ENCODE measurements at regions not wholly inside any gene's neighbourhood (a gene's known extent, or its start where the extent isn't known, plus 50 kb on each side); places are given as distances from the start of the nearest gene placed in this dataset.

DNA sequence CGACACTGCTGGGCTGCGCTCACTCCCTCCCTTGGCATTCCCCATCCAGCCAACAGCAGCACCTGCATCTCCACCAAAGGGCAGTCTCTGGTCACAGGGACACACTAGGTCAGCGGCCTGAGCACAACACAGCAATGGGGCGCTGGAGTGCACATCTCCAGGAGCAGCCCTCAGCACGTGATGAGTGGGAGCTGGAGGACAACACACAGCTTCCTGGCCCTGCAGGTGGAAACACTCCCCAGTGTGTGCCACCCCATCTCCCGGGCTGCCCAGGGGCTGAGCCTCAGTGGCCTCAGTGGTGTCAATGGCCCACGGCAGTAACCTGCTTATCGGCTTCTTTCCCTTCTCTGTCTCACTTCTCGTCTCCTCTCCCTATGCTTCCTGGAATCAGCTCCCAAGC, 96.8 kb upstream of the VSTM2B start:
- DNase-seq (ENCODE audit: low spot score), result peak; percentile 90
- no peaks in the 10 kb centered on the region for H3K4me1 Mint-ChIP-seq (ENCODE audit: low read depth)
- no peaks in the 10 kb centered on the region for H3K36me3 Mint-ChIP-seq (ENCODE audit: low read depth)
- H3K27ac Mint-ChIP-seq (ENCODE audit: unreplicated experiment), result no peak overlapping the region
- H3K9me3 Mint-ChIP-seq (ENCODE audit: low read depth), result peaks cover 15% of the 10 kb centered on the region
- TF ChIP-seq, protein P1, sequence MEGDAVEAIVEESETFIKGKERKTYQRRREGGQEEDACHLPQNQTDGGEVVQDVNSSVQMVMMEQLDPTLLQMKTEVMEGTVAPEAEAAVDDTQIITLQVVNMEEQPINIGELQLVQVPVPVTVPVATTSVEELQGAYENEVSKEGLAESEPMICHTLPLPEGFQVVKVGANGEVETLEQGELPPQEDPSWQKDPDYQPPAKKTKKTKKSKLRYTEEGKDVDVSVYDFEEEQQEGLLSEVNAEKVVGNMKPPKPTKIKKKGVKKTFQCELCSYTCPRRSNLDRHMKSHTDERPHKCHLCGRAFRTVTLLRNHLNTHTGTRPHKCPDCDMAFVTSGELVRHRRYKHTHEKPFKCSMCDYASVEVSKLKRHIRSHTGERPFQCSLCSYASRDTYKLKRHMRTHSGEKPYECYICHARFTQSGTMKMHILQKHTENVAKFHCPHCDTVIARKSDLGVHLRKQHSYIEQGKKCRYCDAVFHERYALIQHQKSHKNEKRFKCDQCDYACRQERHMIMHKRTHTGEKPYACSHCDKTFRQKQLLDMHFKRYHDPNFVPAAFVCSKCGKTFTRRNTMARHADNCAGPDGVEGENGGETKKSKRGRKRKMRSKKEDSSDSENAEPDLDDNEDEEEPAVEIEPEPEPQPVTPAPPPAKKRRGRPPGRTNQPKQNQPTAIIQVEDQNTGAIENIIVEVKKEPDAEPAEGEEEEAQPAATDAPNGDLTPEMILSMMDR (IDR thresholded peaks at IDR 0.05), result no peak
- H3K27me3 Mint-ChIP-seq (ENCODE audit: low read depth), result no peaks in the 10 kb centered on the region
- no peak overlapping the region for H3K4me3 Mint-ChIP-seq (ENCODE audit: unreplicated experiment)

GRCh38 chr19:29429581-29429980, 96.2 kb upstream of the VSTM2B start:
- Mint-ChIP-seq H3K9me3 (ENCODE audit: low read depth) (peaks cover 19% of the 10 kb centered on the region), H3K4me3 (ENCODE audit: unreplicated experiment) (no peak overlapping the region), H3K36me3 (ENCODE audit: low read depth) (no peaks in the 10 kb centered on the region), H3K27ac (ENCODE audit: unreplicated experiment) (no peak overlapping the region), H3K4me1 (ENCODE audit: low read depth) (no peaks in the 10 kb centered on the region), H3K27me3 (ENCODE audit: low read depth) (no peaks in the 10 kb centered on the region)
- TF ChIP-seq, protein P1 (IDR thresholded peaks at IDR 0.05), result no peak
- peak; percentile 79 for DNase-seq (ENCODE audit: low spot score)

GRCh38 chr19:29431332-29431731, 94.5 kb upstream of the VSTM2B start:
- no peak for DNase-seq (ENCODE audit: low spot score)
- Mint-ChIP-seq H3K27ac (ENCODE audit: unreplicated experiment) (no peak overlapping the region), H3K4me3 (ENCODE audit: unreplicated experiment) (no peak overlapping the region), H3K9me3 (ENCODE audit: low read depth) (peaks cover 25% of the 10 kb centered on the region), H3K27me3 (ENCODE audit: low read depth) (no peaks in the 10 kb centered on the region), H3K4me1 (ENCODE audit: low read depth) (no peaks in the 10 kb centered on the region), H3K36me3 (ENCODE audit: low read depth) (no peaks in the 10 kb centered on the region)
- TF ChIP-seq, protein P1 (IDR thresholded peaks at IDR 0.05), result no peak

- TF ChIP-seq, protein P1 (IDR thresholded peaks at IDR 0.05), result no peak
- peaks cover 30% of the 10 kb centered on the region for H3K9me3 Mint-ChIP-seq (ENCODE audit: low read depth)
These were observed 93.1 kb upstream of the VSTM2B start for GRCh38 chr19:29432677-29433076.

DNA sequence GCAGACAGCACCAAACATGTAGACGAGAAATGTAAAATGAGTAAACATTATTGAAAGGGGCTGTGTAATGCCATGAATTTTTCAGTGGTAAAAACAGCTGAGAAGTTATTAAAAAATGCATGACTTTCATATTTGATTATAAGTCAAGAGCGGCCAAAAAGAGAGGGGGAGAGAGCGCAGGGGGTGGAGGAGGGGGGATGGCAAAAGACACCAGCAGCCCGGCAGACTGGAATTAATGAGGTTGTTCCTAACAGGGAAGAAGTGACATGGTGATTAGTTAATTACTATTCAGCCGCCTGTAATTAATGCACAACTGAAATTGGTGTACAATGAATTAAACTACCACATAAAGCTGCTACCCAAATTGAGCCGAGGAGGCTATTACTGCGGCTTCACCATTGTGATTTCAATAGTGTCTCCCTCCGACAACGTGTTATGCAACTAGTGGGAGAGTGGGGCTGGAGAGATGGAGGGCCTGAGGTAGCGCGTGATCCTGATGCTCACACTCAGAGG, 89.1 kb upstream of the VSTM2B start:
- TF ChIP-seq, protein P1 (IDR thresholded peaks at IDR 0.05), result no peak
- Mint-ChIP-seq H3K4me3 (ENCODE audit: unreplicated experiment) (no peak overlapping the region), H3K4me1 (ENCODE audit: low read depth) (no peaks in the 10 kb centered on the region), H3K27ac (ENCODE audit: unreplicated experiment) (no peak overlapping the region), H3K27me3 (ENCODE audit: low read depth) (no peaks in the 10 kb centered on the region), H3K9me3 (ENCODE audit: low read depth) (peaks cover 32% of the 10 kb centered on the region), H3K36me3 (ENCODE audit: low read depth) (no peaks in the 10 kb centered on the region)
- no peak for DNase-seq (ENCODE audit: low spot score)

More at GRCh38 chr19:29432677-29433076, 93.1 kb upstream of the VSTM2B start:
- H3K4me1 Mint-ChIP-seq (ENCODE audit: low read depth), result no peaks in the 10 kb centered on the region
- no peaks in the 10 kb centered on the region for H3K36me3 Mint-ChIP-seq (ENCODE audit: low read depth)
- H3K27me3 Mint-ChIP-seq (ENCODE audit: low read depth), result no peaks in the 10 kb centered on the region
- no peak overlapping the region for H3K4me3 Mint-ChIP-seq (ENCODE audit: unreplicated experiment)
- peak; percentile 56 for DNase-seq (ENCODE audit: low spot score)
- H3K27ac Mint-ChIP-seq (ENCODE audit: unreplicated experiment), result no peak overlapping the region
